IMR-90 (cell line): ENCODE measurements at regions not wholly inside any gene's neighbourhood (a gene's known extent, or its start where the extent isn't known, plus 50 kb on each side); places are given as distances from the start of the nearest gene placed in this dataset.

ENCODE experiments used
- ATAC-seq: fragments of 200-7000 bp; cut with Tn5 transposase; 2 replicates; pipeline ENCODE4 v1.9.1; 2020; ENCODE audit warnings: low read depth, mild to moderate bottlenecking, moderate library complexity
- BruUV-seq: library from RNA; stranded (reverse); fragments of 400-500 nt; replicated peaks from 2 replicates; lab custom pipeline; 2021; lab: Mats Ljungman, UMichigan
- CTCF ChIA-PET: fragments of 300-600 bp; formaldehyde crosslinking; extraction: SDS; loops from one replicate; lab custom pipeline; 2021; ENCODE audit warnings: antibody characterized with exemption; lab: Yijun Ruan, JAX
- POLR2A ChIA-PET: fragments of 300-600 bp; sonication (Branson Sonifier 250); formaldehyde crosslinking; loops from one replicate; lab custom pipeline; 2022; ENCODE audit warnings: antibody characterized with exemption; ENCODE audit not compliant: unreplicated experiment; lab: Charles Lee
- DNase-seq: peaks from one replicate; pipeline ENCODE4 v3.0.0; 2013
- H2AFZ ChIP-seq: replicated peaks from 2 replicates; pipeline ENCODE3; 2013; ENCODE audit warnings: low read length, mild to moderate bottlenecking; ENCODE audit not compliant: poor library complexity
- H2AK5ac ChIP-seq: 2 replicates; pipeline ENCODE4 v1.6.1; 2013; ENCODE audit warnings: low read depth, low read length, inconsistent platforms
- H2AK9ac ChIP-seq: replicated peaks from 2 replicates; pipeline ENCODE3; 2013; ENCODE audit warnings: mild to moderate bottlenecking, low read depth, low read length, moderate library complexity; ENCODE audit not compliant: poor library complexity
- H2BK120ac ChIP-seq: 2 replicates; pipeline ENCODE4 v1.6.1; 2013; ENCODE audit warnings: low read depth, low read length, inconsistent platforms
- H2BK15ac ChIP-seq: 3 replicates; pipeline ENCODE4 v1.6.1; 2013; ENCODE audit warnings: low read depth, low read length, inconsistent platforms
- H2BK20ac ChIP-seq: 2 replicates; pipeline ENCODE4 v1.6.1; 2013; ENCODE audit warnings: low read depth, mild to moderate bottlenecking, inconsistent platforms, low read length, moderate library complexity
- H2BK5ac ChIP-seq: 2 replicates; pipeline ENCODE4 v1.6.1; 2013; ENCODE audit warnings: mild to moderate bottlenecking, low read depth, low read length, inconsistent platforms; ENCODE audit not compliant: poor library complexity, severe bottlenecking
- H3K14ac ChIP-seq: replicated peaks from 2 replicates; pipeline ENCODE4 v1.6.1; 2013; ENCODE audit warnings: low read depth, low read length, inconsistent platforms
- H3K18ac ChIP-seq: 2 replicates; pipeline ENCODE4 v1.6.1; 2013; ENCODE audit warnings: low read depth, low read length, control low read depth
- H3K23ac ChIP-seq: 2 replicates; pipeline ENCODE4 v1.6.1; 2013; ENCODE audit warnings: low read depth, low read length, inconsistent platforms
- H3K27ac ChIP-seq: 2 replicates; pipeline ENCODE4 v1.5.1; 2013; ENCODE audit warnings: mild to moderate bottlenecking, control low read depth, low read length; ENCODE audit not compliant: insufficient read depth
- H3K27me3 ChIP-seq: 2 replicates; pipeline ENCODE4 v1.6.1; 2013; ENCODE audit warnings: low read length; ENCODE audit not compliant: control insufficient read depth, insufficient read depth
- H3K36me3 ChIP-seq: 2 replicates; pipeline ENCODE4 v1.6.1; 2013; ENCODE audit warnings: low read length, mixed read lengths; ENCODE audit not compliant: control insufficient read depth, insufficient read depth
- H3K4ac ChIP-seq: 2 replicates; pipeline ENCODE4 v1.6.1; 2013; ENCODE audit warnings: low read depth, low read length, inconsistent platforms
- H3K4me1 ChIP-seq: 2 replicates; pipeline ENCODE4 v1.6.1; 2013; ENCODE audit warnings: low read length, mixed read lengths; ENCODE audit not compliant: control insufficient read depth, insufficient read depth
- H3K4me2 ChIP-seq: 2 replicates; pipeline ENCODE4 v1.6.1; 2013; ENCODE audit warnings: low read depth, mild to moderate bottlenecking, control low read depth, low read length, moderate library complexity
- H3K4me3 ChIP-seq: 2 replicates; pipeline ENCODE4 v1.5.1; 2013; ENCODE audit warnings: low read depth, mild to moderate bottlenecking, control low read depth, low read length, moderate library complexity; ENCODE audit not compliant: insufficient read depth
- H3K56ac ChIP-seq: 2 replicates; pipeline ENCODE4 v1.6.1; 2013; ENCODE audit warnings: low read length, inconsistent platforms; ENCODE audit not compliant: insufficient read depth; ENCODE audit errors: extremely low read depth
- H3K79me1 ChIP-seq, 2 experiments: 2 replicates each; pipeline ENCODE4 v1.6.1; 2013; ENCODE audit warnings: low read length in 2 of 2, inconsistent platforms in 1 of 2, low read depth in 1 of 2
- H3K9ac ChIP-seq: 2 replicates; pipeline ENCODE4 v1.6.1; 2013; ENCODE audit warnings: low read depth, low read length, control low read depth
- H3K9me1 ChIP-seq: 2 replicates; pipeline ENCODE4 v1.6.1; 2013; ENCODE audit warnings: low read length, inconsistent platforms; ENCODE audit not compliant: insufficient read depth
- H3K9me3 ChIP-seq: 2 replicates; pipeline ENCODE4 v1.6.1; 2013; ENCODE audit warnings: low read length; ENCODE audit not compliant: control insufficient read depth, insufficient read depth
- H4K20me1 ChIP-seq: 2 replicates; pipeline ENCODE4 v1.6.1; 2013; ENCODE audit warnings: low read length, inconsistent platforms; ENCODE audit not compliant: insufficient read depth
- H4K5ac ChIP-seq: 2 replicates; pipeline ENCODE4 v1.6.1; 2013; ENCODE audit warnings: mild to moderate bottlenecking, low read depth, low read length, control low read depth
- H4K8ac ChIP-seq, 2 experiments: 2 replicates each; pipeline ENCODE4 v1.6.1; 2013; ENCODE audit warnings: low read depth in 2 of 2, low read length in 2 of 2, control low read depth in 1 of 2, inconsistent platforms in 1 of 2
- H4K91ac ChIP-seq: 2 replicates; pipeline ENCODE4 v1.6.1; 2013; ENCODE audit warnings: low read depth, low read length, inconsistent platforms; ENCODE audit not compliant: insufficient read depth
- CTCF ChIP-seq: conservative IDR thresholded peaks from 2 replicates; pipeline ENCODE4 v1.5.1; 2012; ENCODE audit warnings: mild to moderate bottlenecking, low read depth, low read length, improper control_type of control experiment
- FOS ChIP-seq: fragments of 150-350 bp; IDR thresholded peaks from 2 replicates; pipeline ENCODE4 v1.6.1; 2016; ENCODE audit warnings: low read depth, low read length
- MXI1 ChIP-seq: IDR thresholded peaks from 2 replicates; pipeline ENCODE4 v1.6.1; 2012; ENCODE audit warnings: low read depth, mild to moderate bottlenecking, low read length, moderate library complexity, borderline replicate concordance
- SMC3 ChIP-seq: fragments of 150-350 bp; IDR thresholded peaks from 2 replicates; pipeline ENCODE4 v1.6.1; 2016; ENCODE audit warnings: low read depth, mild to moderate bottlenecking, antibody characterized with exemption, low read length, moderate library complexity
- WGBS, 2 experiments: methylation state at CpG; one replicate each; pipeline versions ENCODE4 v1.1.5 to v1.1.7; 2013; ENCODE audit warnings: missing lambda C conversion rate in 2 of 2; ENCODE audit not compliant: insufficient read length in 1 of 2; ENCODE audit errors: extremely low coverage in 2 of 2; 5-methylcytosine and 5-hydroxymethylcytosine counted together
- dilution Hi-C: fragments of 300-500 bp; cut with HindIII; formaldehyde crosslinking; loops from one replicate; pipeline ENCODE4 v1.14.3; 2018; ENCODE audit warnings: low sequenced_read_pairs; ENCODE audit not compliant: unreplicated experiment
- in situ Hi-C: fragments of 300-500 bp; cut with MboI; formaldehyde crosslinking; loops from 3 replicates; pipeline ENCODE4 v1.14.3; 2019; ENCODE audit warnings: low sequenced_read_pairs, inconsistent platforms, mixed read lengths
- intact Hi-C: fragments of 100-400 bp; cut with micrococcal nuclease; formaldehyde crosslinking; loops from 2 replicates; pipeline ENCODE4 v1.10.0; 2022

GRCh38 chr11:24384240-24384639, 112.6 kb upstream of the LUZP2 start:
- no peak overlapping the region for H2BK5ac ChIP-seq
- in situ Hi-C loops: loop anchor here (10.0 to 25.0 kb wide), 3 partner anchors 849 to 1497 kb away; no protein-coding TSS in a partner anchor

More at GRCh38 chr11:24384240-24384639, 112.6 kb upstream of the LUZP2 start:
- TF ChIP-seq SMC3 (no peak), MXI1 (no peak), FOS (no peak), CTCF (no peak)
- H3K9me1 ChIP-seq: no peaks in the 10 kb centered on the region
- no peak overlapping the region for H3K4me2 ChIP-seq
- H3K4me1 ChIP-seq: peaks cover 8% of the 10 kb centered on the region; the same call in 1 of the 2 replicates
- no peak overlapping the region for H3K23ac ChIP-seq
- no peak overlapping the region for H3K56ac ChIP-seq
- no TSS peak for BruUV-seq
- dilution Hi-C loops: no loop called here
- DNase-seq: no peak
- H4K91ac ChIP-seq: no peak overlapping the region
- H2BK20ac ChIP-seq: 0 out of 2 replicates have a peak overlapping the region, but pooled peaks have one; percentile 1
- H2BK120ac ChIP-seq: no peak overlapping the region
- CTCF ChIA-PET: no interaction called here
- no peak overlapping the region for H2AK5ac ChIP-seq
- H4K8ac ChIP-seq: 0 out of 4 replicates have a peak overlapping the region, but pooled peaks of 1 of the 2 experiments have one; percentile 8
- peak overlapping the region; percentile 79; the same call in 1 of the 2 replicates for H3K18ac ChIP-seq
- peak overlapping the region; percentile 83; the same call in 1 of the 2 replicates for H4K5ac ChIP-seq
- H2AK9ac ChIP-seq: no peak overlapping the region
- H2AFZ ChIP-seq: no peak overlapping the region
- no peaks in the 10 kb centered on the region for H3K27me3 ChIP-seq
- no peaks in the 10 kb centered on the region for H3K36me3 ChIP-seq
- H3K9me3 ChIP-seq: no peaks in the 10 kb centered on the region
- H3K4me3 ChIP-seq: no peak overlapping the region
- no peak overlapping the region for H3K9ac ChIP-seq
- H3K4ac ChIP-seq: no peak overlapping the region
- intact Hi-C loops: loop anchor here (10.0 kb wide), 1 partner anchor 539 kb away; no protein-coding TSS in a partner anchor
- no peaks in the 10 kb centered on the region for H3K79me1 ChIP-seq
- H3K27ac ChIP-seq: no peak overlapping the region
- no peak overlapping the region for H3K14ac ChIP-seq
- POLR2A ChIA-PET: no interaction called here
- no peak for ATAC-seq
- no peaks in the 10 kb centered on the region for H4K20me1 ChIP-seq
- no peak overlapping the region for H2BK15ac ChIP-seq
- WGBS, 2 experiments: no CpG with 5 or more reads among the region's 3 CpGs
